KBM-7 (cell line): ENCODE measurements at regions not wholly inside any gene's neighbourhood (a gene's known extent, or its start where the extent isn't known, plus 50 kb on each side); places are given as distances from the start of the nearest gene placed in this dataset.

Source experiments
- DNase-seq: peaks from one replicate; pipeline ENCODE4 v3.0.0-alpha.2; 2015
- in situ Hi-C: fragments of 300-500 bp; cut with MboI; formaldehyde crosslinking; loops from 2 replicates; pipeline ENCODE4 v1.14.3; 2020; ENCODE audit warnings: low sequenced_read_pairs, low pct_unique_long_range_greater_than_20kb, mixed read lengths

DNA sequence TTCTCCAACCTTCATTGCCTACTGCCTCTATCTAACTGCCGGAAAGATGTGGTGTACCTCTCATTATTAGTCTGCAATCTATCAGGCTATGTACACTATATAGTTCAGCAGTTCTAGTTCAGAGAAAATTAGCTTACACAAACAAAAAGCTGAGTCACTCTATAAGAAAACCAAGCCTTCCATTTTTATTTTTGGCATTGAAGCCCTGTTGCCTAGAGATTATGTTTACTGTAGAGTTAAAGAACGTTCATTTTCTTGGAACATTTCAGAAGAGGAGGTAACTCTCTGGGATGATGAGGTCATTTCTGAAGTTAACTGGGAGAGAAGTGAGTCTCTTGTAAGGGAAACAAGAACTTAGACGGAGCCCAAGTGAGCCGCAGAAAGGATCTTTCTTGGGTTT, 133.5 kb downstream of the FAM124B start:
- in situ Hi-C loops: loop anchor here (25.0 kb wide), 1 partner anchor 281 kb away; no protein-coding TSS in a partner anchor
- DNase-seq: no peak

DNA sequence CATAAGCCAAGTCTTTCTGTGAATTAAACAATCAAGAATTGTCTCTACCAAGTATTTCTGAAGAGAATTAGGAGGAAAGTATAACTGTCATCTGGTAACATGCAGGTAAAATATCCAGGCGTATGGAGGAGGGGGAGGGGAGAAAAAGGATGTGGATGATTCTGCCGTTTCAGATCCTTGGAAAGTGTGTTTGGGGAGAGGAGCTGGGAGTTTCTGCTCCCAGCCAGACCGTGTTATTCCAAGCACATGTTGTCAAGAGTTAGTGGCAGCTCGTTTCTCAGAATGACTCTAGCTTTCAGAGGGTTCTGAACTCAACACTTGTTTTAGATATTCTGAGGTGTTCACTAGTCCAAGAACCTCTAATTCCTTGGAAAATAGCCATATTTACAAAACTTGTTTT, 137.6 kb downstream of the FAM124B start:
- in situ Hi-C loops: loop anchor here (25.0 kb wide), 1 partner anchor 277 kb away; no protein-coding TSS in a partner anchor
- no peak for DNase-seq

DNA sequence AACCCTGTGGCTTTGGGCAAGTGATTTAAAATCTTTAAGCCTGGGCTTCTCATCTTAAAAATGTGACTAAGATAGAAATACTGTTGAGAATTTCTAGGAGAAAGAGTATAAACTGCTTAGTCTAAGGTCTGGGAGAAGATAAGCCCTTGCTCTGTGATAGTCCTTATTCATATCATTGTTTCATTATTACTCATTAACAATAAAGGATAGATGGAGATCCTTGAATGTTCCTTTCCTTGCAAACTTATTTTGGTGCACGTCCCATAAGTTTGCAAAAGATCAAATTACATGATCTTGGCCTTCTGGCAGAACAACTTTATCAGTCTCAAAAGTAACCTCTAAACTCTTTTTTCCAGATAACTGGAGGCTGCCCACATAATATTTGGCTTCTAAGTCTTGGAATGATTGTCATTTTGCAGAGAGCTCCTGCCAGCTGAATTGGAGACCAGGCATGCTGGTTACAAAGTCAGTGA, 138.3 kb downstream of the FAM124B start:
- no peak for DNase-seq
- in situ Hi-C loops: loop anchor here (25.0 kb wide), 1 partner anchor 276 kb away; no protein-coding TSS in a partner anchor

DNA sequence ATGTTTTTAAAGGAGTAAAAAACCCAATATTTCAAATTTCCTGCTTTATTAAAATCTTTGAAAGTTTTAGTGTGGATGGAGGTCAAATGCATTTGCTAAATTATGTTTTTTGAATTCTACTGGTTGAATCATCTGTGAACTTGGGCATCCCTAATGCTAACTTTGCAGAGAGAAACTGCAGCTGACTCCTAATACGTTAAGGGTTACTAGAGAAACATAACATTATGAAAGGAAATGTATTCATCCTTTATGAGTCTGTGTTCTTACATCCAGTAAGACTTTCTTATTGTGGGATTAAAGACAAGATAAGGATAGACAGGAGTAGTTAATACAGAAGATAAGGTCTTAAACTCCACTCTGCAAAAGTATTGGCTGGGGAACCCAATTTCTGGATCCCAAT, 140.6 kb downstream of the FAM124B start:
- DNase-seq: no peak
- in situ Hi-C loops: loop anchor here (25.0 kb wide), 1 partner anchor 274 kb away; no protein-coding TSS in a partner anchor

DNA sequence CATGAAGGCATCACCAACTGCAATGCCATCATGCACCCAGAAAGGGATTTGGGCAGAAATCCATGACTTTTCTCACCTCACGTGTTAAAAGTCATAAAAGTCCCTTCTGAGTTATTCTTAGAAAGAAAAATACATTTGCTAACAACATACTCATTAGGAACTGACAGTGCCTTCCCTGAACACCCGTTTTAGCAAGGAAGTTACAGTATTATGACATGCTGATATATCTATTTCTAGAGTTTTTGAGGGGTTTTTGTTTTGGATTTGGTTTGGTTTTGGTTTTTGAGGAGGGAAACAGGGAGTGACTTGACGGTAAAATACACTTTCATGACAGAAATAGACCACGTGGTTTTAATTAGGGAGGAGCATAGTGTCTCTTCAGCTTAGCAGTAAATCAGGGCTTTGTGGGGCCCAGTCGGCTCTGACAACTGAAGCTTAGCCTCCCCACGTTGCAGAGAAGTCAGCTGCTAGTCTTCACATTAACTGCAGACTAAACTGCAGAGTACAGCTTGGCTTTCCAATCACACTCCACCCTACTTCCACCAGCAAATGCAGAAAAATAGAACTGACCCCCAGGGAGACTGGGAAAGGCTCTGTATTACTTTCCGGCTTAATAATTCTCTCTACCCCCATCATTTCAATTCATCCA, 141.4 kb downstream of the FAM124B start:
- in situ Hi-C loops: loop anchor here (25.0 kb wide), 1 partner anchor 273 kb away; no protein-coding TSS in a partner anchor
- DNase-seq: no peak

DNA sequence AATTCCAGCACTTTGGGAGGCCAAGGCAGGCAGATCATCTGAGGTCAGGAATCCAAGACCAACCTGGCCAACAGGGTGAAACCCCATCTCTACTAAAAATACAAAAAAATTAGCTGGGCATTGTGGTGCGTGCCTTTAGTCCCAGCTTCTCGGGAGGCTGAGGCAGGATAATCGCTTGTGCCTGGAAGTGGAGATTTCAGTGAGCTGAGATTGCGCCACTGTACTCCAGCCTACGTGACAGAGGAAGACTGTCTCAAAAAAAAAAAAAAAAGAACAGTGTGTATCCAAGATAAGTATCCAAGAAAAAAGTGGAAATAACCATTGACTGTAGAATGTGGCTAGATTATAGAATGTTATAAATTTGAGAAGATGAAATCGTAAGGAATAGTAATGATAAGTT, 142.1 kb downstream of the FAM124B start:
- DNase-seq: no peak
- in situ Hi-C loops: loop anchor here (25.0 kb wide), 1 partner anchor 273 kb away; no protein-coding TSS in a partner anchor

DNA sequence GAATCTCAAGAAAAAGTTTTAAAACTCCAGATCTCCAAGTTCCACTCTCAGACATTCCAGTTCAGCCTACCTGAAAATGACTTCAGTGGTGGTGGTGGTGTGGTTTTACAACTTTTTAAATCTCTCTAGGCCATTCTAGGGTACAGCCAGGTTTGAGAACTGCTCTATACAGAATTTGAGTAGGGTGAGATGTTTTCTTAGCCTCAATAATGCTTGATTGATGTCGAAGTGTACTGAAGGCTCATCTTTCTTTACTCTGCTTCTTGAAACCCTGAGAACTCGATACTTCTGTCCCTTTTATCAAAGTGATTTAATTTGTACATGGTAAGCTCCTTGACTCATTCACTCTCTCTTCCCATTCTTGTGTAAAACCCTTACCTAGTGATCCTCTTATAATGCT, 143.8 kb downstream of the FAM124B start:
- in situ Hi-C loops: loop anchor here (25.0 kb wide), 1 partner anchor 271 kb away; no protein-coding TSS in a partner anchor
- no peak for DNase-seq

DNA sequence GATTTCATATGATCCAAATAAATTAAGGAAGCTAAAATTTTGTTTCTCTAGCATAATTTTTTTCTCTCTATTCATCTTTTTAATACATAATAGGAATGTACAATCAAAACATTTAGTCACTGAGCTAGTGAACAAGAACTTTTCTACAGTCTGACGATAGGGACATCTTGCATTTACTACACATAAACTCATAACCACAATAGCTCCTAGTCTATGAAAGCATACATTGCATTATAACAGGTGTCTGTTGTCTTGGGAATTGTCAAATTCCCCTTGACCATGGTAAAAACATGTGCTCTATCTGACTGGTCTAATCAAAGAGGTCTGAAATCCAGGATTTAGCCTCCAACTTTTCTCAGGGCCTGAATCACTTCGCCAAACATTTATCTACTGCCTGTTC, 144.8 kb downstream of the FAM124B start:
- in situ Hi-C loops: loop anchor here (25.0 kb wide), 1 partner anchor 270 kb away; no protein-coding TSS in a partner anchor
- no peak for DNase-seq

DNA sequence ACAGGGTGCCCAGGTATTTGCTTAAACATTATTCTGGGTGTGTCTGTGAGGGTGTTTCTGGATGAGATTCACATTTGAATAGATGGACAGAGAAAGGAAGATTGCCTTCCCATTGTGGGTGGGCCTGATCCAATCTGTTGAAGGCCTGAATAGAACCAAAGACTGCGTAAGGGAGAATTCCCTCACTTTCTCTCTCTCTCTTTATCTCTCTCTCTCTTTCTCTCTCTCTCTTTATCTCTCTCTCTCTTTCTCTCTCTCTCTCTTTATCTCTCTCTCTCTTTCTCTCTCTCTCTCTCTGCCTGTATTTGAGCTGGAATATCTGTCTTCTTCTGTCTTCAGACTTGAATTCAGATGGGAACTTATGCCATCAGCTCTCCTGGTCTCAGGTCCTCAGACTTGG, 148.4 kb downstream of the FAM124B start:
- no peak for DNase-seq
- in situ Hi-C loops: loop anchor here (25.0 kb wide), 1 partner anchor 266 kb away; no protein-coding TSS in a partner anchor

DNA sequence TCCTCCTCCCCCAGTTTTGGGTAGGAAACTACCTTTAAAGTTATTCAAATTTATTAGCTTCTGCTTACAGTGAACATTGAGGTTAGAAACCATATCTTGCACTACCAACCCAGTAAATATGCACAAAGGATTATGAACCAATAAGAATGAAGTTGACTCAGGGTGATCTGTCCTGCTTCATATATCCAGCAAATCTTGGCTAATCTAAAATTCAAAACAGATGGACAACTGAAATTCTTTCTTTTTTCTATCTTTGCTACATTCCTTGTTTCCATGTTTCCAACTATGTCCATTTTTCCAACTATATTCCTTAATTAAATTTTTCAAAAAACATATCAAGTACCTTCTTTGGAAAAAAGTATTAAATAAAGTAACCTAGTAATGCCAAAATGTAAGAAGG, 149.3 kb downstream of the FAM124B start:
- no peak for DNase-seq
- in situ Hi-C loops: loop anchor here (25.0 kb wide), 1 partner anchor 265 kb away; no protein-coding TSS in a partner anchor

DNA sequence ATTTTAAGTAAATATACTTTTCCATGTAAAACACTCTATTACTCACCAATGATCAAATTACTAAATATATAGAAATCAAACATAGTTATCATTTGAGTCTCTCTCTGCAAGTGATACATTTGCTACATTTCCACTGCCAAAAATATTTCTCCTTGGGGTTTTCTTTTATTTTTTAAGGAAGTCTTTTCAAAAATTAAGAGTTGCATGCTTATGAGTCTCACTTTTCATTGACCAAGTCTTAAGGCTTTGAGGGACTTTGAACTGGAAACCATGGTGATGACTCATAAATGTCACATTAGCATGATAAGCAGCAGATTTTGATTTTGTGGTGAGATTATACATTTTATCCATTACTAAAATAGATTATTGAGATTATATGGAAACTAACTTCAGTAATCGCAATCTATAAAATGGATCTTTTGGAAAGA, 152.9 kb downstream of the FAM124B start:
- no peak for DNase-seq
- in situ Hi-C loops: no loop called here

DNA sequence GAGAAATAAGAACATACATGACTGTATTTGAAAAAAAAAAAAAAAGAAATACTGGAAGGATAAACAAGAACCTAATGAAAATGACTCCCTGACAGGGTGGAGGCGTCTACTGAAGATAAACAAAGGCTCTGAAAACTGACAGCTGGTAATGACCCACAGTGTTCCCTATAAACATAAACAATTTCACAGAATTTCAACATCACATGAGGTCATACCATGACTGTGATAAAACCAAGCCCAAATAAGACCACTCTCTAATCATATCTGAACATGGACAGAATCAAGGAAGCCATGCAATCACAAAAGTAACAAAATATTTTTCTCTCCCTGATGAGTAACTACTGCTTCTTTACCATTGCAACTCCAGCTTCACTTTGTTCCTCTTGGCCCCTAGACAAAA, 159.3 kb downstream of the FAM124B start:
- in situ Hi-C loops: no loop called here
- no peak for DNase-seq

DNA sequence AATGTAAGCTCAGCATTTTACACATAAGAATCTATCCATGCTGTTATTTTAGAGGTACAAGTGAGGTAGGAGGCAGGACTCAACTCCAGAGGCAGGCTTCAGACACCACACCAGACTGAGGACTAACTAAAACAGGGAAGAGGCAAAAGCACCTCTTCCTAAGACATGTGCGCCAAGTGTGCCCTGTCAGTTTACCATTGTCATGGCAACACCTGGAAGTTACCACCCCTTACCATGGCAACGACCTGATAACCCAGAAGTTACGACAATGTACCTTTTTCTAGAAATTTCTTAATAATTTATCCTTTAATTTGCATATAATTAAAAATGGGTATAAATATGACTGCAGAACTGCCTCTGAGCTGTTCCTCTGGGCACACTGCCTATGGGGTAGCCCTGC, 160.1 kb downstream of the FAM124B start:
- no peak for DNase-seq
- in situ Hi-C loops: no loop called here

DNA sequence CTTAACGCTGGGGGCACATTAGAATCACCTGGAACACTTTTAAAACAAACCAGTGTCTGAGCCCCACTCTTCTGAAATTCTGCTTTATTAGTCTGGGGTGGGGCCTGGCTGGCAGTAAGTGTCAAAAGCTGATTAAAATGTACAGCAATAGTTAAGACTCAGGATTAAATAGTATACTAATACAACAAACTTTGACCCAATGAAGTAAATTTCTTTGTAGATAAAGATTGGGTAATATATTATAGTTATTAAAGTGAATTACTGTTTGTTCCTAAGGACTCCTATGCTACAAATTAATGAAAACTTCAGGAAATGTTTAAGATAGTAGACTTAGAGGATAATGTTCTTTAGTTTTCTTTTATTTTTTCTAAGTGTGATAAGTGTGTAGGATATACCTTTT, 160.9 kb downstream of the FAM124B start:
- in situ Hi-C loops: no loop called here

DNA sequence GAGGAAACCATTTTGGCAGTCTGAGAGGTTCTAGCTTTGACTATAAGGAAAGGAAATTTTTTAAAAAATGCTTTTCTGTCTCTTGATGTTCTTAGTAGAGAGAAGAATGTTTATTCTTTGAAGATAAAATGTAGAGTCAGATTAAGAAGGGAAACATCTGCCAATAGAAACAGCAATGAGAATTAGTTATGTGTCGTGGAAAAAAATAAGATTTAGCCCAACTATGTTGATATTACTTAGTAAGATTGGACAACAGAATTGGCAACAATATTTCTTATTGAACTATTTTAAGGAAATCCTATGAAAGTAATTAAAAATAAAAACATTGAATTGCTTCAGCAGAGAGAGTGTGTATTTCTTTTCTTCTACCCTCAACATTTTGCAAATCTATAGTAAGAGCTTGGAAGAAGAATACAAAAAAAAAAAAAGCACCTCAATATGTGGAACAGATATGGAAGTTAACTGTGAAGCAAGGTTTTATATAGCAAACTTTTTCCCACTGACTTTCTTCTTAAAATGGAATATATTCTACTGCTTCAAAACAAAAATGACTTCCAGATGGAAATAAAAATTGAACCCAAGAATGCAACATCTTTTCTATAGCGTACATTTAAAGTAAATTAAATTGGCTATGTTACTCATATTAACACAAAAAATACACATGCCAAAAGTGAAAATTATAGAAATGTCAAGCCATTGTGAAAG, 177.9 kb downstream of the FAM124B start:
- DNase-seq: no peak
- in situ Hi-C loops: no loop called here

More for the DNA sequence above, 160.9 kb downstream of the FAM124B start:
- no peak for DNase-seq

DNA sequence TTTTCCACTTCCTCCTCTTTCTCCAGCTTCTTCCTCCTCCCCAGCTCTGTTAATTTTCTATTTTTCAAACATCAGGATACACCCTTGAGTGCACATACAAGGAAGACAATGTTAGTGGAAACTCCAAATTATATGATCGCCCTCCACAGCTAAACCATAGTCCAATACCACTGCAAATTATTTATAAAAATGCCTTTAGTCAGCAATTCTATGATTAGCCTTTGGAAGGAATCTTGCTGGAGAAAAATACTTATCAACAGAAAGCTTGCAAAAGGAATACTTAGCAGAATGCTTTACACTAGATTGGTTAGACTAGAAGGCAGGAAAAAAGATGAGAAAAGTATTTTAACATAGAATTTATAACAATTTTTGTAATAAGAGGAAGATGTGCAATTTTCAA, 178.9 kb downstream of the FAM124B start:
- in situ Hi-C loops: no loop called here
- no peak for DNase-seq

DNA sequence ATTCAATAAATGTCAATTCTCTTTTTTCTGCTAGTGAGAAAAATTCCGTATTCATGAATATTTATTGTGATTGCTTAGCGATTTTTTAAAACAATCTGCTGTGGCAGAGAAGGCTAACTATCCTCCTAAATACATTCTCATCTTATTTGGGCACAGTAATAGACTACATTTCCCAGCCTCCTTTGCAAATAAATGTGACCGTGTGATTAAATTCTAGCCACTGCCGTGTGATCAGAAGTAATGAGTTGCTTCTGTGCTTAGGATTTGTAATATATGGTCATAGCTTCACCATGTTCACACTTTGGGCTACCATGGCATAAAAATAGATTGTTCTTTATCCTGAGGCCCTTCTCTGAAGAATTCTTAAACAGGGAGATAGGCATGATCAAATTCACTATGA, 179.6 kb downstream of the FAM124B start:
- in situ Hi-C loops: no loop called here
- DNase-seq: no peak

DNA sequence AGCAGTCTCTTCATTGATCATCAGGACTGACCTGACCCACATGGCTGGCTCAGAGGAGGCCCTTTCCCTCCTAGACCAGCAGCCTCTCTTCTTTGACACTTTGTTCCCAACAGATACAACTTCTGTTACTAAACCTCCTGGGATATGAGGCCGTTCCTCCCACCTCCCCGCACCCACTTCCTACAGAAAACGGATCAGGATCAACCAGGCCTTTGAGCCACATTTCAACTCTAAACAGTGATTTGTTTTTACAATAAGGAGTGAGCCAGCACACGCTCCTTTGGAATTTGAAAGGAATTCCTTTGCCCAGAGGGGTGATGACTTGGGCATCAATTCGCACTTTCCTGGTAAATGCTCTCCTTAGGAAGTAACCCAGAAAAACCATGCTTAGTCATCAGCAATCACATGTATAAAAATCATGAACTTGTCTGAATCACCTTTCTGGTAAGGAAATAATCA, 180.4 kb downstream of the FAM124B start:
- in situ Hi-C loops: no loop called here
- DNase-seq: no peak

DNA sequence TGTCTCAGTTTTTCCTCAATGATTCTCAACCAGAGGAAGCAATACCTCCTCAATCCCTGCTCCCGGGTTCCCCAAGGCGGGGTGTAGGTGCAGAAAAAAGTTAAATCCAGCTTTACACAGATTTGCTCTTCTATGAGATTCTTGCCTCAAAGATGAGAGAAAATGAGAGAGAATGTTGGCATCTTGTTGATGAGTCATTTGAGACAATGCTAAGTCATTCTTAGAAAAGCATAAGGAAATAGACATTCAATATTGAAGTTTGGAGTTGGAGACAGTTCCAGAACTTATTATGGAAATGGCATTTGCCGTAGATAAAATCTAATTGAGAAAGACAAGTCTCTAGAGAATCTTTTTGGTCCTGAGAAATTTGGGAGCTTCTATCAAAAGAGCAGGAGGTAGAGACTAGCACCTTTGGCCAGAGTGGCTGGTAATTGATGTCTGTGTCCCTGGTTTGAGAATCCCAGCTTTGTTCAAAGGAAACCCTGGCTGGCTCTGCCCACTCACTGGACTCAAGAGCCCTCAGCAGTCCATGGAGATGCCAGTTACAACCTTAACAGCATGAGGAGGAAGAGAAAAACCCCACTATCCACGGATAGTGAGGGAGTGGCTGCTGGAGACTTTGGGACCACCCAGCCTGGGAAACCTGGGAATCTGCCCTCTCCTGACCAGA, 181.2 kb downstream of the FAM124B start:
- no peak for DNase-seq

DNA sequence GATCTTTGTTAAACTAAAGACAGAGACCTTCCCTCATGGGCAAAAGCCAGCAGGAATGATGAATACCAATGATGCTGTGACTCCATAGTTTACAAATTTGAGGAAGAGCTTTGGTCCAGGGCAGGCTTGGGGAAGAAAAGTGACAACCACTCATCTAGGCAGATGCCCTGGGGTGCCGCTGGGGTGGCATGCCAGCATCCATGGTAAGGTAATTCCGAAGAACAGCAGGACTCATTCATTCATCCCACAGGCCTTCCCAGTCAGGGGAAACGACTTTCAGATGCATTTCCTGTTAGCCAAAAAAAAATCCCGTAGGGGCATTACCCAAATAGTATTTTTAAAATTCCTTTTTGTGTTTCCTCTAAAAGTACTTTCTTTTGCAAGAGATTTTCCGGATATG, 180.7 kb upstream of the SERPINE2 start:
- no peak for DNase-seq
- in situ Hi-C loops: no loop called here

More for the DNA sequence above, 181.2 kb downstream of the FAM124B start:
- in situ Hi-C loops: no loop called here
